ENCODE measurements at regions not wholly inside any gene's neighbourhood (a gene's known extent, or its start where the extent isn't known, plus 50 kb on each side); places are given as distances from the start of the nearest gene placed in this dataset.

GRCh38 chr2:72006188-72006736, 141.4 kb downstream of the CYP26B1 start:
- Histone ChIP-seq H3K79me2 (ENCODE audit: insufficient read depth) (no peaks in the 10 kb centered on the region), H2AFZ (ENCODE audit: low read depth) (no peak overlapping the region), H3K4me1 (ENCODE audit: control insufficient read depth in 1 of 2, insufficient read depth in 2 of 2, low read depth in 1 of 2, low read length in 1 of 2) (no peaks in the 10 kb centered on the region; a peak in 1 of 4 replicates), H4K20me1 (ENCODE audit: insufficient read depth) (no peaks in the 10 kb centered on the region), H3K9me2 (no peaks in the 10 kb centered on the region), H3K9me3 (no peaks in the 10 kb centered on the region), H3K36me3 (replicated peaks in 1 of 2; ENCODE audit: control insufficient read depth in 1 of 2, insufficient read depth in 2 of 2, low read length in 1 of 2) (no peaks in the 10 kb centered on the region), H3K4me3 (ENCODE audit: low read depth in 2 of 2, low read length in 1 of 2) (no peak overlapping the region), H3K9ac (no peak overlapping the region), H3K27me3 (ENCODE audit: insufficient read depth) (peaks cover 9% of the 10 kb centered on the region; the same call in 1 of the 2 replicates), H3K4me2 (no peak overlapping the region), H3F3A (replicated peaks; ENCODE audit: insufficient read depth) (no peaks in the 10 kb centered on the region), H3K27ac (ENCODE audit: low read depth in 2 of 2, low read length in 1 of 2) (no peak overlapping the region)
- DNase-seq: no peak
- CTCF ChIA-PET: interaction anchor here (0.6 to 0.7 kb wide), 2 partner anchors 82 to 315 kb away, joined by 3 read pairs; no protein-coding TSS in a partner anchor
- TF ChIP-seq RXRA (IDR thresholded peaks at IDR 0.05; ENCODE audit: borderline replicate concordance, low read depth): no peak
- no peak for TF ChIP-seq YY1 (IDR thresholded peaks at IDR 0.05; ENCODE audit: low read depth)
- TF ChIP-seq POLR2AphosphoS5 (IDR thresholded peaks at IDR 0.05; ENCODE audit: low read depth, low read length): no peak
- TF ChIP-seq TCF12 (IDR thresholded peaks at IDR 0.05): no peak
- POLR2A ChIA-PET: no interaction called here
- 36% methylated on average over 8 of the region's 8 CpGs for WGBS (ENCODE audit: low lambda C conversion rate)

GRCh38 chr2:72004976-72005375, 142.7 kb downstream of the CYP26B1 start:
- no peak overlapping the region for H3K27ac ChIP-seq (ENCODE audit: low read depth in 2 of 2, low read length in 1 of 2)
- H3K79me2 ChIP-seq (ENCODE audit: insufficient read depth): no peaks in the 10 kb centered on the region
- no peaks in the 10 kb centered on the region for H3K9me3 ChIP-seq
- TF ChIP-seq GATA2 (CRISPR knock-in tag; IDR thresholded peaks at IDR 0.05) (no peak), USF2 (IDR thresholded peaks at IDR 0.05; ENCODE audit: borderline replicate concordance, low read depth, low read length) (no peak), YY1 (IDR thresholded peaks at IDR 0.05; ENCODE audit: low read depth) (no peak), RFX5 (IDR thresholded peaks at IDR 0.05; ENCODE audit: low read length) (no peak)
- DNase-seq: no peak
- H3K4me3 ChIP-seq (ENCODE audit: low read depth in 2 of 2, low read length in 1 of 2): no peak overlapping the region
- no peaks in the 10 kb centered on the region for H3K36me3 ChIP-seq (replicated peaks in 1 of 2; ENCODE audit: control insufficient read depth in 1 of 2, insufficient read depth in 2 of 2, low read length in 1 of 2)
- H3K9ac ChIP-seq: no peak overlapping the region
- no peaks in the 10 kb centered on the region for H3F3A ChIP-seq (replicated peaks; ENCODE audit: insufficient read depth)
- no peak overlapping the region for H2AFZ ChIP-seq (ENCODE audit: low read depth)
- H4K20me1 ChIP-seq (ENCODE audit: insufficient read depth): no peaks in the 10 kb centered on the region
- no peaks in the 10 kb centered on the region; a peak in 1 of 4 replicates for H3K4me1 ChIP-seq (ENCODE audit: control insufficient read depth in 1 of 2, insufficient read depth in 2 of 2, low read depth in 1 of 2, low read length in 1 of 2)
- no peak overlapping the region for H3K4me2 ChIP-seq
- no peaks in the 10 kb centered on the region for H3K9me2 ChIP-seq
- CTCF ChIA-PET: no interaction called here
- peaks cover 9% of the 10 kb centered on the region; the same call in 1 of the 2 replicates for H3K27me3 ChIP-seq (ENCODE audit: insufficient read depth)
- WGBS (ENCODE audit: low lambda C conversion rate): 63% methylated on average over 5 of the region's 6 CpGs
- POLR2A ChIA-PET: no interaction called here

GRCh38 chr2:72004201-72004915, 143.3 kb downstream of the CYP26B1 start:
- TF ChIP-seq IRF3 (IDR thresholded peaks at IDR 0.05; ENCODE audit: low read depth, low read length): no peak
- TF ChIP-seq RAD21 (IDR thresholded peaks at IDR 0.05; ENCODE audit: low read length): no peak
- TF ChIP-seq USF1 (IDR thresholded peaks at IDR 0.05; ENCODE audit: borderline replicate concordance, low read depth): no peak
- TF ChIP-seq FOXM1 (IDR thresholded peaks at IDR 0.05; ENCODE audit: low read depth): no peak
- no peak for TF ChIP-seq EZH2phosphoT487 (IDR thresholded peaks at IDR 0.05; ENCODE audit: borderline replicate concordance, low read depth)
- no peak for TF ChIP-seq JUND (IDR thresholded peaks at IDR 0.05)
- TF ChIP-seq MXI1 (IDR thresholded peaks at IDR 0.05; ENCODE audit: low read depth, low read length): no peak
- TF ChIP-seq TEAD4 (IDR thresholded peaks at IDR 0.05; ENCODE audit: borderline replicate concordance, insufficient read depth): no peak
- no peak for TF ChIP-seq GATA2 (CRISPR knock-in tag; IDR thresholded peaks at IDR 0.05)
- TF ChIP-seq POLR2AphosphoS5 (IDR thresholded peaks at IDR 0.05; ENCODE audit: low read depth, low read length): no peak
- H3K4me1 ChIP-seq (ENCODE audit: control insufficient read depth in 1 of 2, insufficient read depth in 2 of 2, low read depth in 1 of 2, low read length in 1 of 2): no peaks in the 10 kb centered on the region; a peak in 1 of 4 replicates
- no peaks in the 10 kb centered on the region for H3K79me2 ChIP-seq (ENCODE audit: insufficient read depth)
- peaks cover 9% of the 10 kb centered on the region; the same call in 1 of the 2 replicates for H3K27me3 ChIP-seq (ENCODE audit: insufficient read depth)
- no peaks in the 10 kb centered on the region for H3K9me2 ChIP-seq
- no peaks in the 10 kb centered on the region for H4K20me1 ChIP-seq (ENCODE audit: insufficient read depth)
- ChIA-PET POLR2A (no interaction called here), CTCF (interaction anchor here (2.2 kb wide), 1 partner anchor 81 kb away, joined by 9 read pairs; no protein-coding TSS in a partner anchor)
- no peak overlapping the region for H3K9ac ChIP-seq
- no peak overlapping the region for H3K4me3 ChIP-seq (ENCODE audit: low read depth in 2 of 2, low read length in 1 of 2)
- WGBS (ENCODE audit: low lambda C conversion rate): 39% methylated on average over 7 of the region's 7 CpGs
- no peak overlapping the region for H3K27ac ChIP-seq (ENCODE audit: low read depth in 2 of 2, low read length in 1 of 2)
- DNase-seq: no peak
- no peaks in the 10 kb centered on the region for H3K9me3 ChIP-seq
- no peak overlapping the region for H2AFZ ChIP-seq (ENCODE audit: low read depth)
- no peak overlapping the region for H3K4me2 ChIP-seq
- no peaks in the 10 kb centered on the region for H3K36me3 ChIP-seq (replicated peaks in 1 of 2; ENCODE audit: control insufficient read depth in 1 of 2, insufficient read depth in 2 of 2, low read length in 1 of 2)
- no peaks in the 10 kb centered on the region for H3F3A ChIP-seq (replicated peaks; ENCODE audit: insufficient read depth)

Data from SK-N-SH (cell line).